ENCODE measurements at regions not wholly inside any gene's neighbourhood (a gene's known extent, or its start where the extent isn't known, plus 50 kb on each side); places are given as distances from the start of the nearest gene placed in this dataset.

- Mint-ChIP-seq H3K27me3 (peaks cover 3% of the 10 kb centered on the region), H3K9me3 (ENCODE audit: insufficient read depth) (no peaks in the 10 kb centered on the region), H3K4me1 (no peaks in the 10 kb centered on the region), H3K4me3 (no peak overlapping the region), H3K27ac (no peak overlapping the region)
- Histone ChIP-seq H3K9me3 (ENCODE audit: control extremely low read depth in 1 of 3, control insufficient read depth in 2 of 3, insufficient read depth in 1 of 3, low read length in 2 of 3) (peaks cover 0 to 9% (median 1%) of the 10 kb centered on the region in 3 donors), H3K36me3 (replicated peaks in 1 of 2; ENCODE audit: control extremely low read depth in 1 of 2, control insufficient read depth in 1 of 2, extremely low read depth in 1 of 2, insufficient read depth in 2 of 2, low read length in 1 of 2) (no peaks in the 10 kb centered on the region), H3K27me3 (replicated peaks in 1 of 4; ENCODE audit: control extremely low read depth in 1 of 4, control insufficient read depth in 3 of 4, insufficient read depth in 4 of 4, low read length in 3 of 4) (no peaks in the 10 kb centered on the region), H3K4me2 (replicated peaks; ENCODE audit: low read depth, low read length, poor library complexity, severe bottlenecking) (no peak overlapping the region), H3K79me2 (ENCODE audit: control insufficient read depth, insufficient read depth, low read length) (no peaks in the 10 kb centered on the region), H3K4me3 (ENCODE audit: control extremely low read depth in 1 of 5, extremely low read depth in 1 of 5, insufficient read depth in 1 of 5, low read depth in 2 of 5, low read length in 4 of 5) (no peak overlapping the region), H4K20me1 (ENCODE audit: control insufficient read depth, insufficient read depth, low read length, poor library complexity, severe bottlenecking) (no peaks in the 10 kb centered on the region), H2AFZ (ENCODE audit: insufficient read depth, low read depth, low read length, poor library complexity, severe bottlenecking) (no peak overlapping the region), H3K27ac (ENCODE audit: low read length in 2 of 2) (no peak overlapping the region), H3K9ac (ENCODE audit: low read length) (no peak overlapping the region), H3K4me1 (ENCODE audit: control insufficient read depth in 2 of 2, insufficient read depth in 2 of 2, low read length in 2 of 2) (no peaks in the 10 kb centered on the region)
- WGBS (ENCODE audit: insufficient coverage): 95% methylated on average over 3 of the region's 6 CpGs
- CTCF ChIA-PET: interaction anchor here (0.6 to 1.0 kb wide), 3 partner anchors 102 to 1287 kb away, joined by 3 read pairs; no protein-coding TSS in a partner anchor
- intact Hi-C loops (cut with micrococcal nuclease): no loop called here
- TF ChIP-seq EZH2 (IDR thresholded peaks at IDR 0.05; ENCODE audit: borderline replicate concordance, insufficient read depth, low read depth, low read length, poor library complexity, severe bottlenecking) (no peak), CTCF (IDR thresholded peaks at IDR 0.05) (no peak)
- no peak for ATAC-seq (ENCODE audit: low read depth)
- no peak for DNase-seq
- POLR2A ChIA-PET: no interaction called here
Observed at GRCh38 chr6:106894978-106895702, 79.4 kb downstream of the CD24 start.

- Mint-ChIP-seq H3K4me1 (no peaks in the 10 kb centered on the region), H3K27me3 (peaks cover 3% of the 10 kb centered on the region), H3K9me3 (ENCODE audit: insufficient read depth) (no peaks in the 10 kb centered on the region), H3K4me3 (no peak overlapping the region), H3K27ac (no peak overlapping the region)
- H3K4me3 ChIP-seq (ENCODE audit: control extremely low read depth in 1 of 5, extremely low read depth in 1 of 5, insufficient read depth in 1 of 5, low read depth in 2 of 5, low read length in 4 of 5): no peak overlapping the region
- no peak overlapping the region for H3K4me2 ChIP-seq (replicated peaks; ENCODE audit: low read depth, low read length, poor library complexity, severe bottlenecking)
- no peak for ATAC-seq (ENCODE audit: low read depth)
- H3K9ac ChIP-seq (ENCODE audit: low read length): no peak overlapping the region
- no peaks in the 10 kb centered on the region for H3K4me1 ChIP-seq (ENCODE audit: control insufficient read depth in 2 of 2, insufficient read depth in 2 of 2, low read length in 2 of 2)
- peaks cover 0 to 2% (median 0%) of the 10 kb centered on the region in 3 donors for H3K9me3 ChIP-seq (ENCODE audit: control extremely low read depth in 1 of 3, control insufficient read depth in 2 of 3, insufficient read depth in 1 of 3, low read length in 2 of 3)
- no peak overlapping the region for H2AFZ ChIP-seq (ENCODE audit: insufficient read depth, low read depth, low read length, poor library complexity, severe bottlenecking)
- no peaks in the 10 kb centered on the region for H3K79me2 ChIP-seq (ENCODE audit: control insufficient read depth, insufficient read depth, low read length)
- intact Hi-C loops (cut with micrococcal nuclease): no loop called here
- no peak for DNase-seq
- no peak for TF ChIP-seq CTCF (IDR thresholded peaks at IDR 0.05)
- no peak for TF ChIP-seq EZH2 (IDR thresholded peaks at IDR 0.05; ENCODE audit: borderline replicate concordance, insufficient read depth, low read depth, low read length, poor library complexity, severe bottlenecking)
- WGBS (ENCODE audit: insufficient coverage): no CpG with 5 or more reads among the region's 5 CpGs
- H3K27ac ChIP-seq (ENCODE audit: low read length in 2 of 2): no peak overlapping the region
- no peaks in the 10 kb centered on the region for H3K36me3 ChIP-seq (replicated peaks in 1 of 2; ENCODE audit: control extremely low read depth in 1 of 2, control insufficient read depth in 1 of 2, extremely low read depth in 1 of 2, insufficient read depth in 2 of 2, low read length in 1 of 2)
- ChIA-PET CTCF (no interaction called here), POLR2A (interaction anchor here (0.7 kb wide), 1 partner anchor 263 kb away, joined by 3 read pairs; no protein-coding TSS in a partner anchor)
- H3K27me3 ChIP-seq (replicated peaks in 1 of 4; ENCODE audit: control extremely low read depth in 1 of 4, control insufficient read depth in 3 of 4, insufficient read depth in 4 of 4, low read length in 3 of 4): no peaks in the 10 kb centered on the region
- H4K20me1 ChIP-seq (ENCODE audit: control insufficient read depth, insufficient read depth, low read length, poor library complexity, severe bottlenecking): no peaks in the 10 kb centered on the region
Observed at GRCh38 chr6:106892186-106892585, 82.3 kb downstream of the CD24 start.
